Uterus (tissue), 2 donors: ENCODE measurements at regions not wholly inside any gene's neighbourhood (a gene's known extent, or its start where the extent isn't known, plus 50 kb on each side); places are given as distances from the start of the nearest gene placed in this dataset.

ENCODE experiments used
- CTCF ChIP-seq, 4 experiments: fragments of 200-600 bp in 2 of 4; fragments of 450-650 bp in 2 of 4; sonication (generic) in 2 of 4; IDR thresholded peaks; one replicate each; pipeline ENCODE4 v1.5.1; 2016 to 2019; ENCODE audit warnings: antibody characterized with exemption in 4 of 4, mild to moderate bottlenecking in 2 of 4, moderate library complexity in 1 of 4
- POLR2A ChIP-seq, 2 donors: fragments of 450-650 bp; IDR thresholded peaks; one replicate each; pipeline ENCODE4 v1.6.1; 2016; ENCODE audit warnings: antibody characterized with exemption in 2 of 2, mild to moderate bottlenecking in 1 of 2, moderate library complexity in 1 of 2

- no peak for TF ChIP-seq CTCF (IDR thresholded peaks at IDR 0.05)
- no peak for TF ChIP-seq POLR2A (IDR thresholded peaks at IDR 0.05)
Measured at GRCh38 chr5:29382780-29383179, 1810.7 kb upstream of the CDH6 start.
